DOHH2 (cell line): ENCODE measurements at regions not wholly inside any gene's neighbourhood (a gene's known extent, or its start where the extent isn't known, plus 50 kb on each side); places are given as distances from the start of the nearest gene placed in this dataset.
A peak's percentile ranks its signal among the peaks of the same experiment; 100 is the strongest.

Experiments
- CTCF ChIP-seq: fragments of 200-600 bp; sonication (generic); IDR thresholded peaks from one replicate; pipeline ENCODE4 v1.5.1; 2014; ENCODE audit warnings: antibody characterized with exemption, mild to moderate bottlenecking, low read depth, low read length; ENCODE audit not compliant: poor library complexity, severe bottlenecking
- EZH2phosphoT487 ChIP-seq: fragments of 200-600 bp; sonication (generic); IDR thresholded peaks from 2 replicates; pipeline ENCODE4 v1.6.1; 2017; ENCODE audit warnings: borderline replicate concordance, mild to moderate bottlenecking, antibody characterized with exemption, low read length, moderate library complexity, mixed read lengths

DNA sequence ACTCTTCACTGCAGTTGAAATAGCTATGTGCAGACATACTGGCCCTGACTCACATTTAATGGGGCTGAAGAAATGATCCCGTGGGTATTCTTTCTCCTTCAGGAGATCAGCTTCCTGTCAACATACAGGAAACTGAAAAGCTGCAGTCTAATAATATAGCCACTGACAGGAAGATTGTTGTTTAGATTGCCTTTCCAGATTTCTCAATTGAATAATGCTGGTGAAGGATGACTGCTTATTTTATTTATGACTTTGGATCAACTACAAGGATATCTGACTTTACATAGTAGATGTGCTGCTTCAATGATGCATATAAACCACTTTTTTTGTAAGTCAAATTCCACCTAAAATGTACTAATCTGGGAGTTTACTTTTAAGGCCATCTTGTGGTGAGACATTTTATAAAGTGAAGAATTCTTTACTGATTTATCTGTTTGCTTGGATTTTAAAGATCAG is 93.4 kb upstream of the MAP4K3 start:
- TF ChIP-seq CTCF = peak; percentile 50
- TF ChIP-seq EZH2phosphoT487 = no peak
